Astrocyte (in vitro differentiated cells and primary cell): ENCODE measurements at regions not wholly inside any gene's neighbourhood (a gene's known extent, or its start where the extent isn't known, plus 50 kb on each side); places are given as distances from the start of the nearest gene placed in this dataset.

Experiments used
- CTCF ChIP-seq: IDR thresholded peaks from 2 replicates; pipeline ENCODE4 v1.5.1; 2011; ENCODE audit warnings: low read depth, mild to moderate bottlenecking, inconsistent platforms, low read length, moderate library complexity; ENCODE audit not compliant: insufficient read depth
- EZH2 ChIP-seq: IDR thresholded peaks from 2 replicates; pipeline ENCODE4 v1.6.1; 2012; ENCODE audit warnings: mild to moderate bottlenecking, low read length, inconsistent platforms; ENCODE audit not compliant: insufficient read depth

- TF ChIP-seq CTCF (no peak), EZH2 (no peak)
Measured at GRCh38 chr20:6993511-6993910, 226.0 kb downstream of the BMP2 start.
